T-helper 1 cell treated with Interleukin-12 subunit alpha and Interleukin-12 subunit beta and Interleukin-4 antibody, amounts not matched to agents 30 μg/mL and 1 μg/mL, for 36 hours (primary cell): ENCODE measurements at regions not wholly inside any gene's neighbourhood (a gene's known extent, or its start where the extent isn't known, plus 50 kb on each side); places are given as distances from the start of the nearest gene placed in this dataset.
"Not testable (repeated sequence)": the region's sequence is repeated elsewhere in the genome, so short reads cannot be mapped to it uniquely, and the experiment has no call there.

Source experiments
- H3K27ac Mint-ChIP-seq: one replicate; pipeline ENCODE4 v1.8.0; 2021; ENCODE audit warnings: mild to moderate bottlenecking, mixed read lengths
- H3K27me3 Mint-ChIP-seq: one replicate; pipeline ENCODE4 v1.8.0; 2021; ENCODE audit warnings: low read depth, mixed read lengths
- H3K36me3 Mint-ChIP-seq: one replicate; pipeline ENCODE4 v1.8.0; 2021; ENCODE audit warnings: low read depth, mixed read lengths
- H3K4me1 Mint-ChIP-seq: one replicate; pipeline ENCODE4 v1.8.0; 2021; ENCODE audit warnings: low read depth, mixed read lengths
- H3K4me3 Mint-ChIP-seq: one replicate; pipeline ENCODE4 v1.8.0; 2021; ENCODE audit warnings: mild to moderate bottlenecking, moderate library complexity, mixed read lengths
- H3K9me3 Mint-ChIP-seq: one replicate; pipeline ENCODE4 v1.8.0; 2021; ENCODE audit warnings: mixed read lengths

DNA sequence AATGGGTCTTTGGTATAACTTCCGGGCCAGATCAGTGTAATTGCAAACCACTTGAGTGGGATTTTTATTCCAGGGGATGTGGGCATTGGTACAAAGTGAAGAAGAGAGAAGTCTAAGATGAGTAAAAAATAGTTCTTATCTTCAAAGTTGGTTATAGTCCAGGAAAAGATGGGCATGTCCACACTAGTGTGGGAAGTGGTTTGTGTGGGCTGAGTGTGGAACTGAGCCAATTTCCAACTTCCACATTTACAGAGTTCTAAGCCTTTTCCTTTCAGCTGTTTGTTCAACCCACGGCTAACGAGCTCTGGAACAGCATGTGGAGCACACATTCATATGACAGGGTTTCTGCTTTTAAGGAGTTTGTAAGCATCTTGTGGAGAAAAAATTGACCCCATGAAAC, 72.3 kb upstream of the IFNGR1 start:
- Mint-ChIP-seq H3K4me3 (no peak overlapping the region), H3K4me1 (peaks cover 6% of the 10 kb centered on the region), H3K9me3 (peaks cover 10% of the 10 kb centered on the region), H3K27me3 (peaks cover 26% of the 10 kb centered on the region), H3K36me3 (peaks cover 2% of the 10 kb centered on the region), H3K27ac (no peak overlapping the region)

DNA sequence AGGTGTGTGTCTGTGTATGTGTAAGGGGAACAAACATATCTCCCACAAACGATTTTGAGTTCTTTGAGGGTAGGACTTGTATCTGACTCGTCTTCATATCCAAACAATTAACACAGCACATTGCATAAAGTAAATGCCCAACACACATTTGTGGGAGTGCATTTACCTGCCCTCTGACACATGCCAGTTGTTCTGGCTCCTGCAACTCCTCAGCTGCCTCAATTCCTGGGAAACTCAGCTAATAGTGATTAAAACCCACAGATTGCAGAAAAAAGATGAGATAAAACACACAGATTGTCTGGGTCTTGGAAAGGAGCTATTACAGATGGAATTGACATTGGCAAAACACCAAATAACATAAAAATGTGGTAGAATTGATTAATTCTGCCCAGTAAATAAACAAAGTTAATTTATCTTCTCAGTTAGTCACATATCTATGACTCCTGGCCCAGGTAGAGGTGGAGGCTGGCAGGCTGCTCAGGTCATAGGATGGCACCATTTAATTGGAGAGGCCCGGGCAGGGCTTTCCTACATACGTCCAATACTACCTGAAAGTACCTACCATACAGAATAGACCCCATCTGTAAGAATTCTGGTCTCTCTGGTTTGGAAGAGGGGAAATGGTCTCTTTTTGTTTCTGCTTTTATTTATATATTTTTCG, 71.5 kb upstream of the IFNGR1 start:
- peaks cover 25% of the 10 kb centered on the region for H3K27me3 Mint-ChIP-seq
- peaks cover 6% of the 10 kb centered on the region for H3K4me1 Mint-ChIP-seq

DNA sequence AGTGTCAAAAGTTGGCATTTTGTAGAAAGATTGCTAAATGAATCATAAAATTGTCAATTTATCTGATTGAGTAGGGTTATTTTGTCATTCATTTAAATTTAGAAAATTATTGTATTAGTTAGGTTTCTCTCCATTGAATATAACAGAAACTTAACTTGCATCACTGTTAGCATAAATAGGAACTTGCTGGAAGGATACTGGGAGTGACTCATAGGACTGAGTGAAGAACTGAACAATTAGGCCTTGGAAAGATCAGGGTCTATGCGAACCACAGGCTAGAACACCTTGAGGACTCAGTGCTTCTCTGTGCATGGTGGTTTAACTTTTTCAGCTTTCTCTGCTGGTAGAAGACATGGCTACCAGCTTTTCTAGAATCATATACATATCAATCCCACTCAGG, 67.7 kb upstream of the IFNGR1 start:
- H3K36me3 Mint-ChIP-seq, result peaks cover 2% of the 10 kb centered on the region
- no peak overlapping the region for H3K4me3 Mint-ChIP-seq
- peaks cover 17% of the 10 kb centered on the region for H3K4me1 Mint-ChIP-seq
- peaks cover 10% of the 10 kb centered on the region for H3K9me3 Mint-ChIP-seq
- H3K27ac Mint-ChIP-seq, result no peak overlapping the region
- H3K27me3 Mint-ChIP-seq, result peaks cover 39% of the 10 kb centered on the region

More for the DNA sequence above, 71.5 kb upstream of the IFNGR1 start:
- Mint-ChIP-seq H3K9me3 (peaks cover 10% of the 10 kb centered on the region), H3K36me3 (peaks cover 2% of the 10 kb centered on the region), H3K27ac (no peak overlapping the region), H3K4me3 (no peak overlapping the region)

DNA sequence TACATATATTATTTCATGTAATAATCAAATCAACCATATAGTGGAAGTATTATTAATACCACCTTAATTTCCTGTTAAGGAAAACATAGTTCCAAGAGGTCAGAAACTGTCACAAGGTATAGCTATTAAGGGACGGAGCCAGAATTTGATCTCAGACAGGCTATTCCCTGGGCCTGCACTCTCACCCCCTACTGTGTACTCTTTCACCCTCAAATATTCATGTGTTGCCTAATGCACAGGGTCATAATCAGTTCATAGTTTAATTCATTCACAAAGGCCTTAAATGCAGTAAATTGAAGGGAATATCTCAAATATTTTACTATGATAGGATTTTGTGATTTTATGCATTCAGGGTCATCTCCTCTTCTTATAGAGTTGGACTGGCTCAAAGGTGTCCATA, 67.2 kb upstream of the IFNGR1 start:
- peaks cover 15% of the 10 kb centered on the region for H3K4me1 Mint-ChIP-seq
- H3K4me3 Mint-ChIP-seq, result no peak overlapping the region
- peaks cover 10% of the 10 kb centered on the region for H3K9me3 Mint-ChIP-seq
- H3K36me3 Mint-ChIP-seq, result peaks cover 2% of the 10 kb centered on the region
- H3K27ac Mint-ChIP-seq, result no peak overlapping the region
- peaks cover 37% of the 10 kb centered on the region for H3K27me3 Mint-ChIP-seq

DNA sequence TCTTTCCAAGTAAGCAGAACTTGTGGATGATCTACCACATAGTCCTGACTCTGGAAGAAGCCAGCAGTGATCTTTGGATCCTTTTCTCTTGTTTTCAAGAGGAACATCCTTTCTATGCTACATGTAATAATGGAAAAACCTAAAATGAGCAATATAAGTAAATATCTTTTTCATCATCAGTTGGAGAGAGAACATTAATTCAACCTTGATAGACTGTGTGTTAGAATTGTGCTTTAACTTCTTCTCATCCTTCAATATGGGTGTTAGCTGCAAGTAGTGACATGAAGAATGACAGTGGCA, 65.6 kb upstream of the IFNGR1 start:
- H3K4me1 Mint-ChIP-seq, result peaks cover 12% of the 10 kb centered on the region
- peaks cover 10% of the 10 kb centered on the region for H3K9me3 Mint-ChIP-seq
- H3K36me3 Mint-ChIP-seq, result peaks cover 2% of the 10 kb centered on the region
- no peak overlapping the region for H3K27ac Mint-ChIP-seq
- H3K4me3 Mint-ChIP-seq, result no peak overlapping the region
- peaks cover 41% of the 10 kb centered on the region for H3K27me3 Mint-ChIP-seq

DNA sequence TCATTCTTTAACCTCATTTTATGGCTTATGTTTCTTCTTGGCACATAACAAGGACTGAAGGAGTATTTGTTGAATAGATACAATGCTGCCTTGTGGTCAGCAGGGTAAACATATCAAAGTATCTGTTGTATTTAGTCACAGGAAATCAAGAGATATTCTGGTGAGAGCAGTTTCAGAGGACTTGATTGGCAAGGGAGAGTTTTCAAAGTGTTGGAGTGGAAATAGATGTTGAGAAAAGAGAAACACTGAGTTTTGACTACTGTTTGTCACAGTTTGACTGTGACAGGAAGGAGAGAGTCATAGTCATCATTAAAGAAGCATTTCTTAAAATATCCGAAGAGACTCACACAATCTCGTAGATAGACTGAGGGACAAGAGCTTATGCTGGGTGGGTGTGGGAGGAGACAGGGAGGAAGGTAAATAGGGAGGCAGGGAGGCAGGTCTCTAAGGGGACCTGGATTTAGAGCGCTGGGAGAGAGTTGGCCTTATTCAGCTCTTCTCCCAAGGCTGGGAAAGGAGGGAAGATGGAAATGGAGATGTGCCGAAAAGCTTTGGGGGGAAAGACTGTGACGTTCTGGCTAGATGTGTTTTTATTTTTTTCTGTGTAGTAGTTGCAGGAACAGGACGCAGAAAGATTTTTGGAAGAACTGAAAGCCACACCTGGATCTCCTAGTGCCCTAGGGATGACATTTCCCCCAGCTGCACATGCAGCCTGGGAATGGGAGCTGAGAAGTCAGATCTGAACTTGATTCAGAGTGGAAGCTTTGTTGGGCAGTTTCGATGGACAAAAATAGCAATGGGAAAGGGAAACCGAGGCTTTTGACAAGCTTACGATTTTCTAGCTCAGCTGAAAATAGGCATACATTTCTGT, 65.0 kb upstream of the IFNGR1 start:
- Mint-ChIP-seq H3K36me3 (peaks cover 2% of the 10 kb centered on the region), H3K9me3 (peaks cover 10% of the 10 kb centered on the region), H3K4me1 (peaks cover 12% of the 10 kb centered on the region), H3K27me3 (peaks cover 37% of the 10 kb centered on the region), H3K27ac (no peak overlapping the region), H3K4me3 (no peak overlapping the region)

DNA sequence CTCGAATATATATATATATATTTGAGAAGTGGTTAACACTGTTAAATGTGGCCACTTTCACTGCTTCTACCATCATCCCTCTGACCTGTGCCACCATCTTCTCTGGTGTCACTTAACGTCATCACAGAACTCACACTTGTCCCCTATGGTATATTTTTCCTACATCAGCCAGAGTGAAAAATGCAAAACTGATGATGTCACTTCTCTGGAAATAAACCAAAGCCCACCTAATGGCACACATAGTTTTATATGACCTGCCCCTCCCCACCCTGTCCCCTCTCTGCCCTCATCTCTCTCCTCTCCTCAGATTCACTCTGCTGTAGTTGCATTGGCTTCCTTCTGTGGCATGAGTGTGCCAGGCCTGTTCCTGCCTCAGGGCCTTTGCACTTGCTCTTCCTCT, 63.9 kb upstream of the IFNGR1 start:
- Mint-ChIP-seq H3K27me3 (peaks cover 41% of the 10 kb centered on the region), H3K36me3 (peaks cover 2% of the 10 kb centered on the region), H3K27ac (no peak overlapping the region), H3K4me1 (peaks cover 12% of the 10 kb centered on the region), H3K9me3 (peaks cover 5% of the 10 kb centered on the region), H3K4me3 (no peak overlapping the region)

DNA sequence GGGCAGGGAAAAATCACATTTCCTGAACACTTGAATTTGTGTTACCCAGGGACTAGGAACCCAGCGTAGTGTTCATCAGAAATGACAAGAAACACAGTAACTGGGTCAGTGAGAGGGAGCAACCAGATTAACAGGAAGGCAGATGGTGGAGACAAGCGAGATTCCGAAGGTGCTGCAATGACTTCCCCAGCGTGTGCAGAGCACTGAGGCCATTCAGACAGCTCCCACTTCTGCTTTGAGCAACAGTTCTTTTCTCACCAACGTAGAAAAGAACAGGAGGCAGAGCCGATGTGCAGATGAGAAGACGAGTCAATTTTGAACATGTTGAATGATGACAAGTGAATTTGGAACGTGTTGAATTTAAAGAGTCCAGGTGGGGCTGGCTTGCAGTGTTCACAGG, 63.1 kb upstream of the IFNGR1 start:
- H3K4me3 Mint-ChIP-seq, result no peak overlapping the region
- no peaks in the 10 kb centered on the region for H3K36me3 Mint-ChIP-seq
- H3K4me1 Mint-ChIP-seq, result peaks cover 12% of the 10 kb centered on the region
- H3K27ac Mint-ChIP-seq, result no peak overlapping the region
- peaks cover 42% of the 10 kb centered on the region for H3K27me3 Mint-ChIP-seq
- H3K9me3 Mint-ChIP-seq, result no peaks in the 10 kb centered on the region

DNA sequence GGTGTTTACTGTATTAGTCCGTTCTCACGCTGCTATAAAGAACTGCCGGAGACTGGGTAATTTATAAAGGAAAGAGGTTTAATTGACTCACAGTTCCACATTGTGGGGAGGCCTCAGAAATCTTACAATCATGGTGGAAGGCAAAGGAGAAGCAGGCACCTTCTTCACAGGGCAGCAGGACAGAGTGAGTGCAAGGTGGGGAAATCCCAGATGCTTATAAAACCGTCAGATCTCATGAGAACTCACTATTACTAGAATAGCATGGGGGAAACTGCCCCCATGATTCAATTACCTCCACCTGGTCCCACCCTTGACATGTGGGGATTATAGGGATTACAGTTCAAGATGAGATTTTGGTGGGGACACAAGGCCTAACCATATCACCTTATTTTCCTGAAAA, 60.1 kb upstream of the IFNGR1 start:
- not testable (repeated sequence) for H3K9me3 Mint-ChIP-seq, H3K4me3 Mint-ChIP-seq, H3K27ac Mint-ChIP-seq, H3K36me3 Mint-ChIP-seq
- peaks cover 42% of the 10 kb centered on the region for H3K27me3 Mint-ChIP-seq
- H3K4me1 Mint-ChIP-seq, result peaks cover 11% of the 10 kb centered on the region

DNA sequence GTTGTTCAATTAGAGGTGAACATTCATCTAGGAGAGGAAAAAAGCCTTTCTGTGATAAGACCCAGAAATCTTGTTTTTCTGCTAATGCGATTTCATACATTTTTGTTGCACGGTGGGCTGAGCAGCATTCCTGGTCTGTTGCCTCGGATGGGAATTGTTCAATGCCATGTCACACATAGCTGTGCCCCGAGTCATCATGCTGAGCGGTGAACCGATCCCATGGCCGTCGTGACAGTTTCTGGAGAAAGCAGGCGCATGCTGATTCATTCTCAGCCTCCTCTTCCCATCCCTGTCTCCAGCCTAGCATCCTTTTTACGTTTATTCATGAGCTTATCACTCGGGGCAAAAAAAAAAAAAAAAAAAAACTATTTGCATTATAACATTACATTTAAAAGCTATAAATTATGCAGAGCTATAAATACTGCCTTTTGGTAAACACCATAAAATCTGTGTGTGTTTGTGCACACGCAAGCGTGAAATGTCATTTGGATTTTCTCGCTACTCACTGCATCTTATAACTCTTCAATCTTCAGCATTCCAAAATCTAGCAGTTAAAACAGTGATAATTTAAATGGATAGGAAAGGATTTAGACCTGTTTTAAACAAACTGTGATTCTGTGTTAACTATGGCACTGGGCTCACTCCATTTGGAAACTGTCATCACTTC, 58.9 kb upstream of the IFNGR1 start:
- H3K4me3 Mint-ChIP-seq, result no peak overlapping the region
- no peaks in the 10 kb centered on the region for H3K9me3 Mint-ChIP-seq
- peaks cover 6% of the 10 kb centered on the region for H3K4me1 Mint-ChIP-seq
- H3K27ac Mint-ChIP-seq, result no peak overlapping the region
- no peaks in the 10 kb centered on the region for H3K36me3 Mint-ChIP-seq
- peaks cover 44% of the 10 kb centered on the region for H3K27me3 Mint-ChIP-seq

DNA sequence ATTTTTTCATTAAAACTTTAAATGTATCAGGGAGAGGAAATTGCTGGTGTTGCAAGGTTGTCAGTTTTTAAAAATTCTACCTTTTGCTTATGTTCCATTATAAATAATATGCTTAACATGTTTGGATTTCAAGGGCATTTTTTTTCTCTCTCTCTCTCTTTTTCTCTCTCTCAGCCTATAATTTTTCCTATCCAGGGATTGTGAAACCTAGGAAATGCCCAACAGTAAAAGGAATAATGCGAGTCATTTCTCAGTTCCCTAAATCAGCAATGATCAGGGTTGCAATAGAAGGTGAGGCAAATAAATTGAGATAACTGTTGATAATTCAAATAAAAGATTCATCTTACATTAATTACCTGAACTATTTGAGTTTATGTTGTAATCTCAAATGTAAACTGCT, 53.2 kb upstream of the IFNGR1 start:
- peaks cover 3% of the 10 kb centered on the region for H3K36me3 Mint-ChIP-seq
- no peak overlapping the region for H3K27ac Mint-ChIP-seq
- H3K4me3 Mint-ChIP-seq, result no peak overlapping the region
- peaks cover 12% of the 10 kb centered on the region for H3K4me1 Mint-ChIP-seq
- H3K9me3 Mint-ChIP-seq, result no peaks in the 10 kb centered on the region
- peaks cover 42% of the 10 kb centered on the region for H3K27me3 Mint-ChIP-seq

DNA sequence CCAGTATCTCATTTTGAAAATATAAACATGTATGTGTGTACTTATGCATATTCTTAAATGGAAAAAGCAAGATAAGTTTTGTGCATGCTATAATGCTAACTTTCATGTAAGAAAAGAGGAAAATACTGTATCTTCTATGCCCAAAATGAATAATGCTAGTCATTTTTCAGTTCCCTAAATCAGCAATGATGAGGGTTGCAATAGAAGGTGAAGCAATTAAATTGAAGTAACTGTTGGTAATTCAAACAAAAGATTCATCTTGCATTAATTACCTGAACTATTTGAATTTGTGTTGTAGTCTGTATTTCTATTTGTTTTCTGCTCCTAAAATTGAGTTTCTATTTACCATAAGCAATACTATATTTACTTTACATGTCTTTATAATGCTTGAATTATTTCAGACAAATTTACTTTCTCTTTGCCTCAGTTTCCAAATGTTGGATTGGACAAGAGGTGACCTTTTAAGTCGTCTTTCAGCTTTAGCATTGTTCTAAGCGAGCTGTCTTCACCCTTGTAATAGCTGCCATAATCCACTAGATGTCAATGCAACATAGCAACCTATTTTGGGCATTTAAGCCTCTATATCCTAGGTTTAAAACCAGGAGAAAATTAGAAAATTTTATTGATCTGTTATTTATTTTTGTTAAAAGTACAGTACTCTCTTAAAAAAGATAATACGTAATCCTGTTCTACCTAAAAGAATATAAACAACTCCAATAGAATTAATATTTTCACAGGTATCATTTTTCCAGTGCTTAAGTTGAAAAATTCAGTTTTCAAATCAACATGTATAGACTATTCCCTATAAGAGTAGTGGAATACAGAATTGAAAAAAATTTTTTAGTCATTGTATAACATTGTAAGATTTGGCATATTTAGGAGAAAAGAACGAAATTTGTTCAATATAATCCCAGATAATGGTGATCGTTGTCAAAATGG, 52.3 kb upstream of the IFNGR1 start:
- H3K4me3 Mint-ChIP-seq, result no peak overlapping the region
- H3K27me3 Mint-ChIP-seq, result peaks cover 41% of the 10 kb centered on the region
- no peaks in the 10 kb centered on the region for H3K9me3 Mint-ChIP-seq
- H3K36me3 Mint-ChIP-seq, result peaks cover 3% of the 10 kb centered on the region
- H3K27ac Mint-ChIP-seq, result no peak overlapping the region
- H3K4me1 Mint-ChIP-seq, result peaks cover 12% of the 10 kb centered on the region

DNA sequence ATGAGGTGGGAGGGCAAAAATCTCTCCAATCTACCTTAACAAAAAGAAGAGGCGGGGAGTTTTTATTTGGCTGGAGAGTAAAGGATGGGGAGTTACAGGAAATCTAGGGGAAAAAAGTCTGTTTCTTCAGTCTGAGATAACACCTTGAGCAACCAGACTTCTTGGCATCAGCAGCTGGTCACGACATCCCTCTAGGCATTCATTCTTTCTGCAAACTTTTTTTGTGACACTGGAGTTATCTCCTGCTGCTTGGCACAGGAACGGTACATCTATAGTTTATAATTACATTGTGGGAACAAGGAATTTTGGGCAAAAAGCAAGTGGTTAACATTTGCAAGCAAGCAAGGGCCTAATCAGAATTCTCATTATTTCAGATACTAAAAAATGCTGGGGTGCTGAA, 50.6 kb upstream of the IFNGR1 start:
- Mint-ChIP-seq H3K27me3 (peaks cover 56% of the 10 kb centered on the region), H3K4me1 (peaks cover 12% of the 10 kb centered on the region), H3K4me3 (no peak overlapping the region), H3K9me3 (peaks cover 4% of the 10 kb centered on the region), H3K27ac (peak overlapping the region; percentile 21), H3K36me3 (peaks cover 3% of the 10 kb centered on the region)

DNA sequence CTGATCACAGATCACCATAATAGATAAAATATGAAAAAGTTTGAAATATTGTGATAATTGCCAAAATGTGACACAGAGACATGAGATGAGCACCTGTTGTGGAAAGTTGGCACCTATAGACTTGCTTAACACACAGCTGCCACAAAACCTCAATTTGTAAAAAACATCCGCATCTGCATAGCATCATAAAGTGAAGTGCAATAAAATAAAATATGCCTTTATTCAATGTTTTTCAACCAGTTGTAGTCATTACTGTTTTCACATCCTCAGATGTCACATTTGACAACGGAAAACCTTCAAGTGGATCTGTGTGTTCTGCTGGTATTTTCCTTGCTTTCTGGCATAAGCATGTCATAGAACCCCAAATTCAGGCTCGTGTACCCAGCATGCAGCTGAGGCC, 50.2 kb upstream of the IFNGR1 start:
- Mint-ChIP-seq H3K9me3 (peaks cover 4% of the 10 kb centered on the region), H3K27me3 (peaks cover 59% of the 10 kb centered on the region), H3K27ac (peak overlapping the region; percentile 21), H3K36me3 (peaks cover 3% of the 10 kb centered on the region), H3K4me1 (peaks cover 12% of the 10 kb centered on the region), H3K4me3 (no peak overlapping the region)
